ENCODE measurements at regions not wholly inside any gene's neighbourhood (a gene's known extent, or its start where the extent isn't known, plus 50 kb on each side); places are given as distances from the start of the nearest gene placed in this dataset.

- Histone ChIP-seq H3K4me3 (ENCODE audit: severe bottlenecking) (no peak overlapping the region), H3K27me3 (ENCODE audit: insufficient read depth, poor library complexity, severe bottlenecking) (peaks cover 10% of the 10 kb centered on the region), H3K27ac (ENCODE audit: poor library complexity, severe bottlenecking) (no peak overlapping the region), H3K4me1 (ENCODE audit: insufficient read depth, poor library complexity, severe bottlenecking) (no peaks in the 10 kb centered on the region), H3K9me3 (ENCODE audit: severe bottlenecking) (no peaks in the 10 kb centered on the region), H3K36me3 (ENCODE audit: low read depth) (no peaks in the 10 kb centered on the region)
- DNase-seq (ENCODE audit: low spot score): no peak
- no peak for ATAC-seq (ENCODE audit: low read depth)
- TF ChIP-seq CTCF (IDR thresholded peaks at IDR 0.05; ENCODE audit: poor library complexity, severe bottlenecking): no peak
Observed at GRCh38 chr22:49049691-49050090, 778.0 kb downstream of the BRD1 start.

GRCh38 chr22:49048591-49048990 is 779.1 kb downstream of the BRD1 start:
- Histone ChIP-seq H3K4me1 (ENCODE audit: insufficient read depth, poor library complexity, severe bottlenecking) (no peaks in the 10 kb centered on the region), H3K27me3 (ENCODE audit: insufficient read depth, poor library complexity, severe bottlenecking) (peaks cover 10% of the 10 kb centered on the region), H3K27ac (ENCODE audit: poor library complexity, severe bottlenecking) (no peak overlapping the region), H3K4me3 (ENCODE audit: severe bottlenecking) (no peak overlapping the region), H3K9me3 (ENCODE audit: severe bottlenecking) (no peaks in the 10 kb centered on the region), H3K36me3 (ENCODE audit: low read depth) (no peaks in the 10 kb centered on the region)
- DNase-seq (ENCODE audit: low spot score) (no peak), ATAC-seq (ENCODE audit: low read depth) (no peak)
- TF ChIP-seq CTCF (IDR thresholded peaks at IDR 0.05; ENCODE audit: poor library complexity, severe bottlenecking): no peak

- ATAC-seq (ENCODE audit: low read depth): no peak
- Histone ChIP-seq H3K36me3 (ENCODE audit: low read depth) (no peaks in the 10 kb centered on the region), H3K4me3 (ENCODE audit: severe bottlenecking) (no peak overlapping the region), H3K9me3 (ENCODE audit: severe bottlenecking) (no peaks in the 10 kb centered on the region), H3K27ac (ENCODE audit: poor library complexity, severe bottlenecking) (no peak overlapping the region), H3K27me3 (ENCODE audit: insufficient read depth, poor library complexity, severe bottlenecking) (peaks cover 10% of the 10 kb centered on the region), H3K4me1 (ENCODE audit: insufficient read depth, poor library complexity, severe bottlenecking) (no peaks in the 10 kb centered on the region)
- TF ChIP-seq CTCF (IDR thresholded peaks at IDR 0.05; ENCODE audit: poor library complexity, severe bottlenecking): no peak
- no peak for DNase-seq (ENCODE audit: low spot score)
Observed at GRCh38 chr22:49047447-49047846, 780.2 kb downstream of the BRD1 start.

- H3K4me3 ChIP-seq (ENCODE audit: severe bottlenecking): no peak overlapping the region
- peak; percentile 41; the same call in 1 of the 3 replicates for ATAC-seq (ENCODE audit: low read depth)
- no peak overlapping the region for H3K27ac ChIP-seq (ENCODE audit: poor library complexity, severe bottlenecking)
- H3K36me3 ChIP-seq (ENCODE audit: low read depth): no peaks in the 10 kb centered on the region
- H3K27me3 ChIP-seq (ENCODE audit: insufficient read depth, poor library complexity, severe bottlenecking): peaks cover 10% of the 10 kb centered on the region
- no peak for DNase-seq (ENCODE audit: low spot score)
- TF ChIP-seq CTCF (IDR thresholded peaks at IDR 0.05; ENCODE audit: poor library complexity, severe bottlenecking): no peak
- H3K9me3 ChIP-seq (ENCODE audit: severe bottlenecking): no peaks in the 10 kb centered on the region
- no peaks in the 10 kb centered on the region for H3K4me1 ChIP-seq (ENCODE audit: insufficient read depth, poor library complexity, severe bottlenecking)
Observed at GRCh38 chr22:49046546-49047361, 780.9 kb downstream of the BRD1 start.

- H3K9me3 ChIP-seq (ENCODE audit: severe bottlenecking): no peaks in the 10 kb centered on the region
Observed at GRCh38 chr22:49046000-49046545, 781.6 kb downstream of the BRD1 start.

More at GRCh38 chr22:49046000-49046545, 781.6 kb downstream of the BRD1 start:
- no peaks in the 10 kb centered on the region for H3K36me3 ChIP-seq (ENCODE audit: low read depth)
- no peak for ATAC-seq (ENCODE audit: low read depth)
- TF ChIP-seq CTCF (IDR thresholded peaks at IDR 0.05; ENCODE audit: poor library complexity, severe bottlenecking): no peak
- H3K4me3 ChIP-seq (ENCODE audit: severe bottlenecking): no peak overlapping the region
- H3K4me1 ChIP-seq (ENCODE audit: insufficient read depth, poor library complexity, severe bottlenecking): no peaks in the 10 kb centered on the region
- H3K27ac ChIP-seq (ENCODE audit: poor library complexity, severe bottlenecking): no peak overlapping the region
- no peak for DNase-seq (ENCODE audit: low spot score)
- H3K27me3 ChIP-seq (ENCODE audit: insufficient read depth, poor library complexity, severe bottlenecking): peaks cover 10% of the 10 kb centered on the region
